HCT116 (cell line): ENCODE measurements at regions not wholly inside any gene's neighbourhood (a gene's known extent, or its start where the extent isn't known, plus 50 kb on each side); places are given as distances from the start of the nearest gene placed in this dataset.

Experiments used
- ATAC-seq: fragments of 200-7000 bp; cut with Tn5 transposase; 2 replicates; pipeline ENCODE4 v1.9.1; 2020; ENCODE audit warnings: mild to moderate bottlenecking, moderate library complexity
- BruUV-seq: library from RNA; stranded (reverse); fragments of 400-500 nt; replicated peaks from 2 replicates; lab custom pipeline; 2021; lab: Mats Ljungman, UMichigan
- CTCF ChIA-PET: fragments of 300-600 bp; sonication (Branson Sonifier 250); formaldehyde crosslinking; loops from one replicate; lab custom pipeline; 2021; ENCODE audit warnings: antibody characterized with exemption; lab: Charles Lee
- POLR2A ChIA-PET: fragments of 300-600, 350-600 bp; sonication (Branson Sonifier 250); formaldehyde crosslinking; loops from one replicate; lab custom pipeline; 2021; ENCODE audit warnings: antibody characterized with exemption; lab: Charles Lee
- RAD21 ChIA-PET, 2 experiments: fragments of 300-600 bp; sonication (Branson Sonifier 250); formaldehyde crosslinking; loops; one replicate each; lab custom pipeline; 2023; ENCODE audit warnings: low total read pairs in 2 of 2; ENCODE audit not compliant: uncharacterized antibody in 2 of 2, unreplicated experiment in 2 of 2, low non-redundant PET in 1 of 2; lab: Charles Lee
- DNase-seq: peaks from one replicate; pipeline ENCODE4 v3.0.0-alpha.2; 2010; ENCODE audit warnings: low read depth, low spot score
- H2AFZ ChIP-seq: fragments of 200-600 bp; shearing (Covaris generic), sonication (generic); 2 replicates; pipeline ENCODE4 v1.6.1; 2017; ENCODE audit warnings: low read depth, mixed run types, mixed read lengths, antibody characterized with exemption, low read length; ENCODE audit not compliant: poor library complexity, severe bottlenecking
- H3K27ac ChIP-seq: 2 replicates; pipeline ENCODE4 v1.5.1; 2012; ENCODE audit warnings: low read depth, low read length
- H3K27me3 ChIP-seq: fragments of 200-600 bp; sonication (generic); 2 replicates; pipeline ENCODE4 v1.6.1; 2016; ENCODE audit warnings: mixed run types, low read length, mixed read lengths; ENCODE audit not compliant: insufficient read depth
- H3K36me3 ChIP-seq, 2 experiments: fragments of 200-500 bp in 1 of 2; fragments of 200-600 bp in 1 of 2; sonication (Bioruptor generic) in 1 of 2; sonication (generic) in 1 of 2; 2 replicates each; pipeline versions ENCODE4 v1.5.1 to v1.6.1; 2014 to 2016; ENCODE audit warnings: low read length in 2 of 2, inconsistent platforms in 1 of 2, mixed read lengths in 1 of 2, mixed run types in 1 of 2; ENCODE audit not compliant: insufficient read depth in 2 of 2, control insufficient read depth in 1 of 2
- H3K4me1 ChIP-seq, 2 experiments: fragments of 200-600 bp in 1 of 2; sonication (generic) in 1 of 2; 2 replicates each; pipeline versions ENCODE4 v1.5.1 to v1.6.1; 2012 to 2017; ENCODE audit warnings: low read length in 2 of 2, inconsistent platforms in 1 of 2, mild to moderate bottlenecking in 1 of 2, mixed read lengths in 1 of 2, mixed run types in 1 of 2, moderate library complexity in 1 of 2; ENCODE audit not compliant: insufficient read depth in 2 of 2, control insufficient read depth in 1 of 2
- H3K4me2 ChIP-seq: fragments of 200-600 bp; sonication (generic); 2 replicates; pipeline ENCODE4 v1.6.1; 2017; ENCODE audit warnings: mixed run types, low read length, mixed read lengths
- H3K4me3 ChIP-seq, 2 experiments: fragments of 200-600 bp in 1 of 2; sonication (generic) in 1 of 2; replicated peaks in 1 of 2; 2 replicates each; pipeline ENCODE4 v1.5.1; 2011 to 2016; ENCODE audit warnings: low read length in 2 of 2, control low read depth in 1 of 2, low read depth in 1 of 2, mild to moderate bottlenecking in 1 of 2, mixed read lengths in 1 of 2, mixed run types in 1 of 2
- H3K79me2 ChIP-seq: fragments of 200-600 bp; sonication (generic); 2 replicates; pipeline ENCODE4 v1.6.1; 2017; ENCODE audit warnings: mild to moderate bottlenecking, mixed run types, low read length, moderate library complexity, mixed read lengths; ENCODE audit not compliant: insufficient read depth
- H3K9ac ChIP-seq: fragments of 200-600 bp; sonication (generic); 2 replicates; pipeline ENCODE4 v1.6.1; 2016; ENCODE audit warnings: low read length, mixed read lengths
- H3K9me2 ChIP-seq: fragments of 200-600 bp; sonication (generic), shearing (Covaris generic); 2 replicates; pipeline ENCODE4 v1.6.1; 2017; ENCODE audit warnings: mixed run types, mild to moderate bottlenecking, moderate library complexity; ENCODE audit not compliant: insufficient read depth
- H3K9me3 ChIP-seq, 2 experiments: fragments of 200-500 bp in 1 of 2; fragments of 200-600 bp in 1 of 2; sonication (Bioruptor generic) in 1 of 2; sonication (generic) in 1 of 2; 2 replicates each; pipeline ENCODE4 v1.6.1; 2014 to 2017; ENCODE audit warnings: low read length in 2 of 2, mixed read lengths in 2 of 2, inconsistent platforms in 1 of 2, low read depth in 1 of 2, mild to moderate bottlenecking in 1 of 2, mixed run types in 1 of 2, moderate library complexity in 1 of 2; ENCODE audit not compliant: control insufficient read depth in 1 of 2, insufficient read depth in 1 of 2
- H4K20me1 ChIP-seq: fragments of 200-600 bp; sonication (generic), shearing (Covaris generic); 2 replicates; pipeline ENCODE4 v1.6.1; 2017; ENCODE audit warnings: mixed run types, mild to moderate bottlenecking, moderate library complexity; ENCODE audit not compliant: insufficient read depth
- CEBPB ChIP-seq: IDR thresholded peaks from 2 replicates; pipeline ENCODE4 v1.6.1; 2012; ENCODE audit warnings: low read depth
- CTCF ChIP-seq, 3 experiments: fragments of 200-600 bp in 1 of 3; sonication (generic) in 1 of 3; IDR thresholded peaks in 2 of 3; conservative IDR thresholded peaks in 1 of 3; 2 replicates each; pipeline ENCODE4 v1.5.1; 2012 to 2017; ENCODE audit warnings: low read depth in 2 of 3, low read length in 2 of 3, antibody characterized with exemption in 1 of 3, borderline replicate concordance in 1 of 3, control low read depth in 1 of 3, mild to moderate bottlenecking in 1 of 3, mixed read lengths in 1 of 3, mixed run types in 1 of 3, moderate library complexity in 1 of 3; ENCODE audit not compliant: insufficient read depth in 1 of 3
- EGR1 ChIP-seq: IDR thresholded peaks from 2 replicates; pipeline ENCODE4 v1.6.1; 2012; ENCODE audit warnings: low read depth
- EZH2 ChIP-seq: fragments of 200-600 bp; sonication (generic); IDR thresholded peaks from 2 replicates; pipeline ENCODE4 v1.6.1; 2017; ENCODE audit warnings: antibody characterized with exemption, mixed run types
- FOSL1 ChIP-seq: IDR thresholded peaks from 2 replicates; pipeline ENCODE4 v1.6.1; 2012; ENCODE audit warnings: low read depth
- JUND ChIP-seq: IDR thresholded peaks from 2 replicates; pipeline ENCODE4 v1.6.1; 2012
- POLR2A ChIP-seq: IDR thresholded peaks from 2 replicates; pipeline ENCODE4 v1.7.0; 2011; ENCODE audit warnings: borderline replicate concordance; ENCODE audit not compliant: insufficient read depth, insufficient read length; ENCODE audit errors: extremely low read depth
- POLR2AphosphoS5 ChIP-seq: IDR thresholded peaks from 2 replicates; pipeline ENCODE4 v1.6.1; 2011; ENCODE audit warnings: mild to moderate bottlenecking, low read depth, low read length, moderate library complexity
- RAD21 ChIP-seq: IDR thresholded peaks from 2 replicates; pipeline ENCODE4 v1.6.1; 2012; ENCODE audit warnings: low read depth, mild to moderate bottlenecking
- SP1 ChIP-seq: IDR thresholded peaks from 2 replicates; pipeline ENCODE4 v1.6.1; 2012; ENCODE audit warnings: low read depth
- SRF ChIP-seq: IDR thresholded peaks from 2 replicates; pipeline ENCODE4 v1.6.1; 2012; ENCODE audit warnings: low read depth
- TCF7L2 ChIP-seq: IDR thresholded peaks from 2 replicates; pipeline ENCODE4 v1.7.0; 2011; ENCODE audit warnings: borderline replicate concordance, inconsistent platforms; ENCODE audit not compliant: insufficient read depth, insufficient read length; ENCODE audit errors: extremely low read depth
- ZFX ChIP-seq: fragments of 450-650 bp; IDR thresholded peaks from 2 replicates; pipeline ENCODE4 v1.6.1; 2017
- ZNF274 ChIP-seq: fragments of 200-500 bp; sonication (Bioruptor generic); IDR thresholded peaks from 2 replicates; pipeline ENCODE4 v1.6.1; 2014; ENCODE audit warnings: mild to moderate bottlenecking, low read depth, low read length, inconsistent platforms
- intact Hi-C: fragments of 100-400 bp; cut with micrococcal nuclease; formaldehyde crosslinking; loops from 2 replicates; pipeline ENCODE4 v1.10.0; 2022
- TF ChIP-seq, protein P1 (sequence below): IDR thresholded peaks from 2 replicates; pipeline ENCODE4 v1.6.1; 2012; ENCODE audit warnings: low read depth
- TF ChIP-seq, protein P2 (sequence below): IDR thresholded peaks from 2 replicates; pipeline ENCODE4 v1.6.1; 2012

GRCh38 chr2:108920-109809, 62.9 kb upstream of the FAM110C start (continued):
- TF ChIP-seq, protein P1, sequence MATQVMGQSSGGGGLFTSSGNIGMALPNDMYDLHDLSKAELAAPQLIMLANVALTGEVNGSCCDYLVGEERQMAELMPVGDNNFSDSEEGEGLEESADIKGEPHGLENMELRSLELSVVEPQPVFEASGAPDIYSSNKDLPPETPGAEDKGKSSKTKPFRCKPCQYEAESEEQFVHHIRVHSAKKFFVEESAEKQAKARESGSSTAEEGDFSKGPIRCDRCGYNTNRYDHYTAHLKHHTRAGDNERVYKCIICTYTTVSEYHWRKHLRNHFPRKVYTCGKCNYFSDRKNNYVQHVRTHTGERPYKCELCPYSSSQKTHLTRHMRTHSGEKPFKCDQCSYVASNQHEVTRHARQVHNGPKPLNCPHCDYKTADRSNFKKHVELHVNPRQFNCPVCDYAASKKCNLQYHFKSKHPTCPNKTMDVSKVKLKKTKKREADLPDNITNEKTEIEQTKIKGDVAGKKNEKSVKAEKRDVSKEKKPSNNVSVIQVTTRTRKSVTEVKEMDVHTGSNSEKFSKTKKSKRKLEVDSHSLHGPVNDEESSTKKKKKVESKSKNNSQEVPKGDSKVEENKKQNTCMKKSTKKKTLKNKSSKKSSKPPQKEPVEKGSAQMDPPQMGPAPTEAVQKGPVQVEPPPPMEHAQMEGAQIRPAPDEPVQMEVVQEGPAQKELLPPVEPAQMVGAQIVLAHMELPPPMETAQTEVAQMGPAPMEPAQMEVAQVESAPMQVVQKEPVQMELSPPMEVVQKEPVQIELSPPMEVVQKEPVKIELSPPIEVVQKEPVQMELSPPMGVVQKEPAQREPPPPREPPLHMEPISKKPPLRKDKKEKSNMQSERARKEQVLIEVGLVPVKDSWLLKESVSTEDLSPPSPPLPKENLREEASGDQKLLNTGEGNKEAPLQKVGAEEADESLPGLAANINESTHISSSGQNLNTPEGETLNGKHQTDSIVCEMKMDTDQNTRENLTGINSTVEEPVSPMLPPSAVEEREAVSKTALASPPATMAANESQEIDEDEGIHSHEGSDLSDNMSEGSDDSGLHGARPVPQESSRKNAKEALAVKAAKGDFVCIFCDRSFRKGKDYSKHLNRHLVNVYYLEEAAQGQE = no peak
- TF ChIP-seq CTCF (IDR thresholded peaks at IDR 0.05 in 2 of 3, conservative IDR thresholded peaks at IDR 0.05 in 1 of 3; ENCODE audit: borderline replicate concordance in 1 of 3, insufficient read depth in 1 of 3, low read depth in 2 of 3, low read length in 2 of 3) (no peak), SRF (no peak), ZNF274 (no peak)

- H3K4me2 ChIP-seq = no peak overlapping the region
- H3K9me3 ChIP-seq = no peaks in the 10 kb centered on the region
- H3K9ac ChIP-seq = no peak overlapping the region
- RAD21 ChIA-PET = no interaction called here
- no peaks in the 10 kb centered on the region for H3K79me2 ChIP-seq
- TF ChIP-seq RAD21 = no peak
- no peak for TF ChIP-seq ZFX
- TF ChIP-seq TCF7L2 = no peak
- no peak for TF ChIP-seq SRF
- TF ChIP-seq, protein P2, sequence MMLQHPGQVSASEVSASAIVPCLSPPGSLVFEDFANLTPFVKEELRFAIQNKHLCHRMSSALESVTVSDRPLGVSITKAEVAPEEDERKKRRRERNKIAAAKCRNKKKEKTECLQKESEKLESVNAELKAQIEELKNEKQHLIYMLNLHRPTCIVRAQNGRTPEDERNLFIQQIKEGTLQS = no peak
- no peak for TF ChIP-seq POLR2AphosphoS5
- TF ChIP-seq JUND = no peak
- no peak for TF ChIP-seq EZH2
- no peak for TF ChIP-seq POLR2A
- no peak for TF ChIP-seq FOSL1
- TF ChIP-seq CEBPB = no peak
- TF ChIP-seq SP1 = no peak
- TF ChIP-seq EGR1 = no peak
- TF ChIP-seq, all 23 proteins: peak for 0
- BruUV-seq = no TSS peak
- Histone ChIP-seq H3K4me3 (no peak overlapping the region), H3K27ac (no peak overlapping the region), H4K20me1 (no peaks in the 10 kb centered on the region), H3K27me3 (no peaks in the 10 kb centered on the region), H3K9me2 (no peaks in the 10 kb centered on the region), H3K36me3 (no peaks in the 10 kb centered on the region), H2AFZ (no peak overlapping the region), H3K4me1 (no peaks in the 10 kb centered on the region)
- ChIA-PET CTCF (no interaction called here), POLR2A (no interaction called here)
- no peak for DNase-seq
- no peak for ATAC-seq
- intact Hi-C loops = no loop called here
Observed at GRCh38 chr2:101016-101415, 54.7 kb upstream of the FAM110C start.
